Small intestine (tissue), 7 donors: ENCODE measurements at regions not wholly inside any gene's neighbourhood (a gene's known extent, or its start where the extent isn't known, plus 50 kb on each side); places are given as distances from the start of the nearest gene placed in this dataset.

Experiments used
- DNase-seq, 2 donors: peaks; one replicate each; pipeline versions ENCODE4 v3.0.0 to v3.0.0-alpha.2; 2013
- FAIRE-seq: peaks from 2 replicates; lab custom pipeline; 2012; peaks lifted over from hg19 to GRCh38; lab: Jason Lieb, UNC
- H3K27ac ChIP-seq, 3 donors: one replicate each; pipeline ENCODE4 v1.5.1; 2013; ENCODE audit warnings: low read length in 2 of 3, mild to moderate bottlenecking in 2 of 3, control low read depth in 1 of 3, inconsistent platforms in 1 of 3, low read depth in 1 of 3, moderate library complexity in 1 of 3
- H3K27me3 ChIP-seq, 3 donors: one replicate each; pipeline ENCODE4 v1.6.1; 2013; ENCODE audit warnings: low read length in 3 of 3, inconsistent platforms in 1 of 3; ENCODE audit not compliant: control insufficient read depth in 3 of 3, insufficient read depth in 3 of 3
- H3K36me3 ChIP-seq, 3 donors: one replicate each; pipeline ENCODE4 v1.6.1; 2013; ENCODE audit warnings: low read length in 3 of 3, inconsistent platforms in 1 of 3, low read depth in 1 of 3, mild to moderate bottlenecking in 1 of 3, moderate library complexity in 1 of 3; ENCODE audit not compliant: control insufficient read depth in 3 of 3, insufficient read depth in 2 of 3
- H3K4me1 ChIP-seq, 3 donors: one replicate each; pipeline ENCODE4 v1.6.1; 2013; ENCODE audit warnings: low read length in 2 of 3, inconsistent platforms in 1 of 3, low read depth in 1 of 3, mild to moderate bottlenecking in 1 of 3, moderate library complexity in 1 of 3; ENCODE audit not compliant: control insufficient read depth in 3 of 3, insufficient read depth in 2 of 3
- H3K4me3 ChIP-seq, 3 donors: one replicate each; pipeline ENCODE4 v1.5.1; 2013; ENCODE audit warnings: low read length in 3 of 3, control low read depth in 1 of 3, inconsistent platforms in 1 of 3, low read depth in 1 of 3, mild to moderate bottlenecking in 1 of 3, moderate library complexity in 1 of 3
- H3K9me3 ChIP-seq, 2 donors: one replicate each; pipeline ENCODE4 v1.6.1; 2013; ENCODE audit warnings: low read depth in 1 of 2, low read length in 1 of 2; ENCODE audit not compliant: control insufficient read depth in 2 of 2, insufficient read depth in 1 of 2
- WGBS, 3 donors: extraction: QIAGEN DNeasy Blood & Tissue Kit; methylation state at CpG; one replicate each; pipeline ENCODE4 v1.1.7; 2013; 5-methylcytosine and 5-hydroxymethylcytosine counted together
- donor health status: healthy with polysubstance abuse.
- donor health status: control.
- donor health status: control.
- donor health status: Bipolar disorder and iron deficiency.
- donor health status: healthy.

GRCh38 chr18:67278984-67279383 is 237.5 kb downstream of the DSEL start:
- Histone ChIP-seq H3K4me3 (no peak overlapping the region), H3K4me1 (no peaks in the 10 kb centered on the region), H3K36me3 (no peaks in the 10 kb centered on the region), H3K27ac (no peak overlapping the region), H3K27me3 (no peaks in the 10 kb centered on the region), H3K9me3 (no peaks in the 10 kb centered on the region)
- DNase-seq, result no peak
- no peak for FAIRE-seq
- WGBS, 3 donors, result 75 to 85% (median 83%) methylated on average over 2 of the region's 2 CpGs

- H3K4me1 ChIP-seq, result no peaks in the 10 kb centered on the region
- no peak overlapping the region for H3K4me3 ChIP-seq
- FAIRE-seq, result no peak
- H3K36me3 ChIP-seq, result no peaks in the 10 kb centered on the region
- WGBS, 3 donors, result 64 to 73% (median 70%) methylated on average over 4 of the region's 4 CpGs
- H3K27me3 ChIP-seq, result no peaks in the 10 kb centered on the region
- no peak overlapping the region for H3K27ac ChIP-seq
- no peaks in the 10 kb centered on the region for H3K9me3 ChIP-seq
- DNase-seq, result no peak
Measured at GRCh38 chr18:67276638-67277037, 239.9 kb downstream of the DSEL start.

GRCh38 chr18:67273288-67273687 is 243.2 kb downstream of the DSEL start:
- Histone ChIP-seq H3K27ac (no peak overlapping the region), H3K36me3 (no peaks in the 10 kb centered on the region), H3K4me1 (no peaks in the 10 kb centered on the region), H3K4me3 (no peak overlapping the region), H3K27me3 (no peaks in the 10 kb centered on the region), H3K9me3 (no peaks in the 10 kb centered on the region)
- DNase-seq, result no peak
- 63 to 66% (median 64%) methylated on average over 5 of the region's 5 CpGs for WGBS, 3 donors
- FAIRE-seq, result no peak

- DNase-seq, result no peak
- no peaks in the 10 kb centered on the region for H3K36me3 ChIP-seq
- no peak for FAIRE-seq
- H3K4me1 ChIP-seq, result no peaks in the 10 kb centered on the region
- no peak overlapping the region for H3K27ac ChIP-seq
- 77 to 83% (median 82%) methylated on average over 2 of the region's 2 CpGs for WGBS, 3 donors
- H3K4me3 ChIP-seq, result no peak overlapping the region
- H3K9me3 ChIP-seq, result no peaks in the 10 kb centered on the region
- H3K27me3 ChIP-seq, result no peaks in the 10 kb centered on the region
Measured at GRCh38 chr18:67269206-67269605, 247.3 kb downstream of the DSEL start.

- no peak for DNase-seq
- no peak for FAIRE-seq
- no peaks in the 10 kb centered on the region for H3K9me3 ChIP-seq
- no peak overlapping the region for H3K27ac ChIP-seq
- H3K4me1 ChIP-seq, result no peaks in the 10 kb centered on the region
- no peak overlapping the region for H3K4me3 ChIP-seq
- H3K36me3 ChIP-seq, result no peaks in the 10 kb centered on the region
- WGBS, 3 donors, result 69 to 82% (median 81%) methylated on average over 3 of the region's 3 CpGs
- H3K27me3 ChIP-seq, result no peaks in the 10 kb centered on the region
Measured at GRCh38 chr18:67268530-67268929, 248.0 kb downstream of the DSEL start.

- H3K9me3 ChIP-seq, result no peaks in the 10 kb centered on the region
- no peak for FAIRE-seq
- no peaks in the 10 kb centered on the region for H3K27me3 ChIP-seq
- WGBS, 3 donors, result 36 to 47% (median 39%) methylated on average over 5 of the region's 5 CpGs
- DNase-seq, result no peak
- H3K36me3 ChIP-seq, result no peaks in the 10 kb centered on the region
- no peak overlapping the region for H3K27ac ChIP-seq
- H3K4me3 ChIP-seq, result no peak overlapping the region
- no peaks in the 10 kb centered on the region for H3K4me1 ChIP-seq
Measured at GRCh38 chr18:67266246-67267237, 250.0 kb downstream of the DSEL start.

- Histone ChIP-seq H3K36me3 (no peaks in the 10 kb centered on the region), H3K27ac (no peak overlapping the region), H3K9me3 (no peaks in the 10 kb centered on the region), H3K4me3 (no peak overlapping the region), H3K4me1 (no peaks in the 10 kb centered on the region), H3K27me3 (no peaks in the 10 kb centered on the region)
- FAIRE-seq, result no peak
- no peak for DNase-seq
- WGBS, 3 donors, result 45 to 52% (median 47%) methylated on average over 5 of the region's 5 CpGs
Measured at GRCh38 chr18:67265464-67266245, 250.9 kb downstream of the DSEL start.

- WGBS, 3 donors, result 79 to 82% (median 79%) methylated on average over 3 of the region's 3 CpGs
- no peaks in the 10 kb centered on the region for H3K4me1 ChIP-seq
- H3K27ac ChIP-seq, result no peak overlapping the region
- FAIRE-seq (no peak), DNase-seq (no peak)
- no peaks in the 10 kb centered on the region for H3K27me3 ChIP-seq
- H3K36me3 ChIP-seq, result no peaks in the 10 kb centered on the region
- no peak overlapping the region for H3K4me3 ChIP-seq
- H3K9me3 ChIP-seq, result no peaks in the 10 kb centered on the region
Measured at GRCh38 chr18:67261931-67262552, 254.5 kb downstream of the DSEL start.
